ENCODE measurements at regions not wholly inside any gene's neighbourhood (a gene's known extent, or its start where the extent isn't known, plus 50 kb on each side); places are given as distances from the start of the nearest gene placed in this dataset.

DNA sequence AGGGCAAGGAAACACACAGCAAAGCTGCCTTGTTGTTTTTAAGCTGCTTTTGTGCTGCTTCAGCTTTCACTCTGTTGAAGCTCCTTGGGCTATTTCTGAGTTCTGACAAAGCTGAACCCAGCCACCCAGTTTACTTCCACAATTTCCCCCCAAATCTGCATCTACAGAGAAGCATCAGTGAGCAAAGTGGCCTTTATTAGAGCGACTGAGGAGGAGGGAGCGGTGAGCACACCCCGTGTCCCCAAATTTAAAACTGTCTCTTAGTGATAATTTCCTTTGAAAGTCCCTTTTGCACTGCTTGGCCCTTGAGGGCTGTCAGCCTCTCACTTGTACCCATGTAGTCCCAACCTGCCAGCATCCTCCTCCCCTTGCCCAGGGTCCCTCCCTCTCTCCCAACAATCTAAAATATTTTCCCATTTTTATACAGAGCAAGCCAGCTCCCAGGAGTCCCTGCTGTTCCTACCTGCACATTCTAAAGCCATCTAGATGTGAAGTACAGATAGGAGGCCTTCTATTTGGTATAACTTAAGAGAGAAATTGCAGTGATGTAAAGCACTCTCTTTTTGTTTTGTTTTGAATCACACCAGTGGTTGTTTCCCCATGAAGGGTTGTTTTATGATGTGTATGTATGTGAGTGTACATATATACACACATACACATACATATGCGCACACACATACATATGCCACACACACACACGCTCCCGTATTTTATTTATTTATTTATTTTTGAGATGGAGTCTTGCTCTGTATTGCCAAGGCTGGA is 313.5 kb downstream of the TLE4 start:
- Histone ChIP-seq H3K9me3 (replicated peaks; ENCODE audit: low read length) (no peaks in the 10 kb centered on the region), H3K9ac (ENCODE audit: low read depth, low read length) (no peak overlapping the region), H3K4me1 (ENCODE audit: control insufficient read depth, insufficient read depth, low read length) (no peaks in the 10 kb centered on the region), H3K4me2 (ENCODE audit: low read length) (no peak overlapping the region), H3K27me3 (ENCODE audit: control insufficient read depth, insufficient read depth, low read length) (no peaks in the 10 kb centered on the region), H3K4me3 (ENCODE audit: low read length) (no peak overlapping the region), H3K36me3 (ENCODE audit: insufficient read depth, low read length) (no peaks in the 10 kb centered on the region)

DNA sequence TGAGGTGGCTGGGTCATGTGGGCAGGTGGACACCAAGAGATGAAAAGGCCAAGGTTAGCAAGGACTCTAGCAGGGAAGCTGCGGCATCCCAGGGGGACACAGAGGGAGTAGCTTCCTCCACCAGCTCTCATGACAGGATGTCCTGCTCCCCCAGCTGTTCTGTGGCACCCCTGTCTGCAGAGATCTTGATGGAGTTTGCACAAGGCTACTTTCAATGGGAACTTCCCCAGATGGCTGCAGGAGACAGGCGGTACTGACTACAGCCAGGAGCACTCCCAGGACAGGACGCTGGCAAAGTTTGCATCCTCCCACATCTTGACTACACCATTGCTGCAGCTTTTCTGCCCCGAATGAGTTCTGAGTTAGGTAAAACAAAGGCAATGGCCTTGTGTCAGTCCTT is 312.8 kb downstream of the TLE4 start:
- Histone ChIP-seq H3K4me3 (ENCODE audit: low read length) (no peak overlapping the region), H3K9me3 (replicated peaks; ENCODE audit: low read length) (no peaks in the 10 kb centered on the region), H3K4me2 (ENCODE audit: low read length) (no peak overlapping the region), H3K4me1 (ENCODE audit: control insufficient read depth, insufficient read depth, low read length) (no peaks in the 10 kb centered on the region), H3K9ac (ENCODE audit: low read depth, low read length) (no peak overlapping the region), H3K27me3 (ENCODE audit: control insufficient read depth, insufficient read depth, low read length) (no peaks in the 10 kb centered on the region), H3K36me3 (ENCODE audit: insufficient read depth, low read length) (no peaks in the 10 kb centered on the region)

DNA sequence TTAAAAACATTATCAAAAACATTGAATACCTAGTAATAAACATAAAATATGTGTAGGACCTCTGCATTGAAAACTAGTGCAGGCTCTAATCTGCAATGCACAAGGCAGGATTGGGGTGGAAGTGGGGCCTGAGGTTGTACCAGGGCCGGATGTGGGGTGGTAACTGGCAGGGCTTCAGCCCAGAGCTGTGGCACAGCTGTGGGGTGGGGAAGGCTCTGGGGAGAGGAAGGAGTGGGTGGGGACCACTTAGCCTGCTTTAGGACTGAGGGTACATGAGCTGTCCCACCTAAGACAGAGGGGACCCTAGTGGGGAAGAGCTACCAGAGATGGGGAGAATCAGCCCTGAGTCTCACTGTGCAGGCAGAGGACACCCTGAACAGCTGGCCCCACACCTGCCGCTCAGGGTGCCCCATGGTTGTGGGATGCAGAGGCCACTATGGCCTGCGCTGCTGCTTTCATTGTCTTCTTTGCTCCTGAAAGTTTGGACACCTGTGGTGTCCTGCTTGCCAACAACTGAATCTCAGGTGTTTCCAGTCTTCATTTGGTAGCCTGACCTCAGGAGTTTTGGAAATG is 311.4 kb downstream of the TLE4 start:
- Histone ChIP-seq H3K27me3 (ENCODE audit: control insufficient read depth, insufficient read depth, low read length) (no peaks in the 10 kb centered on the region), H3K4me1 (ENCODE audit: control insufficient read depth, insufficient read depth, low read length) (no peaks in the 10 kb centered on the region), H3K36me3 (ENCODE audit: insufficient read depth, low read length) (no peaks in the 10 kb centered on the region), H3K9me3 (replicated peaks; ENCODE audit: low read length) (no peaks in the 10 kb centered on the region), H3K4me3 (ENCODE audit: low read length) (no peak overlapping the region), H3K9ac (ENCODE audit: low read depth, low read length) (no peak overlapping the region), H3K4me2 (ENCODE audit: low read length) (no peak overlapping the region)

DNA sequence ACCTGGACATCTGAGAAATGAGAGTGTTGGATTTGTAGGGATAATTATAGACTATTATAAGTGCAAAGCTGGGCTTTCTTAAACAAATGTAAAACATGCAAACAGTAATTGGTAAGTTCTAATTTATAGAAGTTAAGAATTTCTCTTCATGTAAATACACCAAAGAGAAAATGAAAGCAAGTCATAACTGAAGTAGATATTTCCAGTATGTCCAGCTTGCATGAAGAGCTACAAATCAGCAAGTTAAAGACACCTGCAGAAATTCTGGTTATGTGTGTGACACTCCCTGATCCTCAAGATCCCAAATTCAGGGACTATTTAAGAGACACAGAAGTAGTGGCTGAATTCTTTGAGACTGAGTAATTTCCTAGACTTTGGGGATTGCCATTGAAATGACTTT is 308.9 kb downstream of the TLE4 start:
- Histone ChIP-seq H3K36me3 (ENCODE audit: insufficient read depth, low read length) (no peaks in the 10 kb centered on the region), H3K4me2 (ENCODE audit: low read length) (no peak overlapping the region), H3K9ac (ENCODE audit: low read depth, low read length) (no peak overlapping the region), H3K27me3 (ENCODE audit: control insufficient read depth, insufficient read depth, low read length) (no peaks in the 10 kb centered on the region), H3K9me3 (replicated peaks; ENCODE audit: low read length) (no peaks in the 10 kb centered on the region), H3K4me1 (ENCODE audit: control insufficient read depth, insufficient read depth, low read length) (no peaks in the 10 kb centered on the region), H3K4me3 (ENCODE audit: low read length) (no peak overlapping the region)

DNA sequence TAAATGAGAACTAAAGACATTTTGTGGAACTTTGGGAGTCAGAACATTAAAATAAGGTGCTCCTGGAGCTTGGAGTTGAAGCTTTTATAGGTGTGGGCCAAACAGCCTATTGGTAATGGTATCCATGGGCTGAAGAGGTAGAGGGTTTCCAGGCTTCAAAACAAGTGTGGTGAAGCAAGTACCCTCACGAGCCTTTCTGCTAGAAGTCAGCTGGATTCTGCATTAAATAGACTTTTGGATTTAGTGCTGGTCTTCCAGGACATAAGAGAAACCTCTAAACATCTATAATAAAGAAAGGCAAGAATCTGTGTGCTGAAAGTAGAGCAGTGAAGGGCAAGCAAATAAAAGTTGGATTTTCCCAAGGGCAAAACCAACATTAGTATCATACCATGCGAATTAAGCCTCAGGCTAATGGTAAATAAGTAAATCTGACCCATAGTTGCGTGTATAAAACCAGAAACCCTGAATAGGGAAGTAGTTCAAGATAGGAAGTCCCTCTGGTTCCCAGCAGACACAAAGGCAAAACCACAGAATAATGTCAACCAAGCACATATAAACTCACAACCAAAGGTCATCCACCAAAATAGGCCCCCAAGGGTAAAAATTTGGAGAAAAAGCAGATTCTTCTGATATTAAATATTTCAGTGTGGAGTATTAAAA is 306.3 kb downstream of the TLE4 start:
- H3K9me3 ChIP-seq (replicated peaks; ENCODE audit: low read length): no peaks in the 10 kb centered on the region
- H3K4me2 ChIP-seq (ENCODE audit: low read length): no peak overlapping the region
- no peak overlapping the region for H3K9ac ChIP-seq (ENCODE audit: low read depth, low read length)
- H3K27me3 ChIP-seq (ENCODE audit: control insufficient read depth, insufficient read depth, low read length): no peaks in the 10 kb centered on the region
- H3K36me3 ChIP-seq (ENCODE audit: insufficient read depth, low read length): no peaks in the 10 kb centered on the region
- H3K4me1 ChIP-seq (ENCODE audit: control insufficient read depth, insufficient read depth, low read length): no peaks in the 10 kb centered on the region
- no peak overlapping the region for H3K4me3 ChIP-seq (ENCODE audit: low read length)

DNA sequence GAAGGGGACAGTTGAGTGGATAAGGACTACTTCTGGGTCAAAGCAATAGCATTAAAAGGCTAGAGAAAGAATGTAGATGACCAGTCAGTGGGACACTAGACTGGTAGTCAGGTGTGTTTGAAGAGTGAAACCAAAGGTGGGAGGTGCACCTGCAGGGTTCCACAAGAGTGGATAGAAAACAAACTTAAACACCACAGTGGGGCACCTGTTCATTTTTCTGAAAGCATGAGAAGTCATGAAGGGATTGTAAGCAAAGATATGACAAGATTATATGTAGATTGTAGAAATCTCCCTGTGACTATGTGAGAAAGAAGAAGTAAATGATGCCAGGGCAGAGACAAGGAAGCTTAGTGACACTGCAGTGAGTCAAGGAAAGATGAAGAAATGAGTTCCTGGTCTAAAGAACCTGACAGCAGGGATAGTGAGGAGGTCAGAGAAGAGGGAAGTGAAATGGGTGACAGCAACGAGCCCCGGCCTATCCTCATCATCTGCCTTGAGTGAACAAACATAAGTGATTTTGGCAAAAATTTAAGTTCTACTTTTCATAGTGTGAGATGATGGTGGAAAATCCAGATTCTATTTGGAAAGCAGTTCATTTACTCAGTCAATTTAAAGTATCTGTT is 296.9 kb downstream of the TLE4 start:
- Histone ChIP-seq H3K4me3 (ENCODE audit: low read length) (no peak overlapping the region), H3K4me2 (ENCODE audit: low read length) (no peak overlapping the region), H3K9me3 (replicated peaks; ENCODE audit: low read length) (no peaks in the 10 kb centered on the region), H3K27me3 (ENCODE audit: control insufficient read depth, insufficient read depth, low read length) (peaks cover 4% of the 10 kb centered on the region), H3K36me3 (ENCODE audit: insufficient read depth, low read length) (no peaks in the 10 kb centered on the region), H3K4me1 (ENCODE audit: control insufficient read depth, insufficient read depth, low read length) (no peaks in the 10 kb centered on the region), H3K9ac (ENCODE audit: low read depth, low read length) (no peak overlapping the region)

DNA sequence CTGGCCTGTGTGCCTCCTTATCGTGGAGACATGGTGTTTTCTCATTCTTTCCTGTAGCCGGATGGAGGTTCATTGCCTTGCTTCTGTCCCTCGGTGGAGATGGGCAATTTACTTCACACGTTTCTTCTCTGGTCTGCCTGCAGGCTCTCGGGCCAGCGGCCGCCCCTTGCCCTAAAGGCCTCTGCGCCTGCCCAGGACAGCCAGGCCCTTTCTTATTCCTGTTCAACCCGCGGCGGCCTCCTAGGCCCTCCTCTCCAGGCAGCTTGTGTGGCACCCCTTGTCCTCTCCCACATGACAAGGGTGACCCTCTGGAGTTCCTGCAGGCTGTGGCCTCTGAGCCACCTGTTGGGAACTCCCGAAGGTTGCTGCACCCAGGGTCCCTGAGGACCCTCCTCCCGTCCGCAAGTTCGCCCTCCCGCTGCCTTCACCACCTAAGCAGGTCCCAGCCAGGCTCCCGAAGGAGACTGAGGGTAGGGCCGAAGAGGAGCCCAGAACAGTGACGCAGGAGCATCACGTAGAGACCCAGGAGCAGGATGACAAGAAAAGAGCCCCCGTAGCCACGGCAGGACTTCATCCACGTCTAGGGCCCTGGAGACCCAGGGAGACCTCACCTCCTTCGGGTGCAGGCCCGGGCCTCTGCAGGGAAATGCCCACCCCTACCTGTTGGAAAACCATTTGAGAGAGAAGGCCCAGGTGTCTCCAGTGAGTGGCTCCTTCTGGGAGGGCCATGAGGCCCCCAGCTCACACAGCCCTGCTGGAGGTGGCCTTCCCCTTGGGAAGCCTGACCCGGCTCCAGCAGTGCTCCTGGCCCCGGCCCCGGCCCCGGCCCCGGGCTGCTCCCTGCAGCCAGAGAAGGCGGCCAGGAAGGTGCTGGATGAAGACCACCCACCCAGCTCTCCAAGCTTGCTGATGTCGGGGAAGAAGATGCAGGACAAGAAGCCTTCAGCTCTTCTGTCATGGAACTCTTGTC is 291.4 kb downstream of the TLE4 start:
- Histone ChIP-seq H3K36me3 (ENCODE audit: insufficient read depth, low read length) (no peaks in the 10 kb centered on the region), H3K9ac (ENCODE audit: low read depth, low read length) (no peak overlapping the region), H3K4me1 (ENCODE audit: control insufficient read depth, insufficient read depth, low read length) (no peaks in the 10 kb centered on the region), H3K4me3 (ENCODE audit: low read length) (no peak overlapping the region), H3K4me2 (ENCODE audit: low read length) (no peak overlapping the region), H3K27me3 (ENCODE audit: control insufficient read depth, insufficient read depth, low read length) (peaks cover 4% of the 10 kb centered on the region), H3K9me3 (replicated peaks; ENCODE audit: low read length) (no peaks in the 10 kb centered on the region)

DNA sequence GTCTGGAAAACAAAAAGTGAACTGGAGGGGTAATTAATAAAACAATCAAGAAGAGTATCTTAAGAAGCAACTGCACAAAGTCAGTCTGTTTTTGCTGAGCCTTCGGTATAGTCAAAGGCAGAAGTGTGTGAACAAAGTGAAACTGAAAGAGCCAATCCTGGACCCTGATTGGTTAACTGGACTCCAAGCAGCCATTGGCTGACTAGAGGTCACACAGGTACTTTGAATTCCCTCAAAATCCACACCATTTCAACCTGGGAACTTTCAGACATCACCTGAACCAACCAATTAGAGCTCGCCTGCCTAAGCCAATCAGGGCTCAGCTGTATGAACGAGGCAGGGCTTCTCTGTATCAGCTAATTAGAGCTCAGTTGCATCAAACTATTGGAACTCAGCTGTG is 286.7 kb downstream of the TLE4 start:
- Histone ChIP-seq H3K36me3 (ENCODE audit: insufficient read depth, low read length) (no peaks in the 10 kb centered on the region), H3K4me2 (ENCODE audit: low read length) (no peak overlapping the region), H3K9me3 (replicated peaks; ENCODE audit: low read length) (no peaks in the 10 kb centered on the region), H3K4me1 (ENCODE audit: control insufficient read depth, insufficient read depth, low read length) (no peaks in the 10 kb centered on the region), H3K9ac (ENCODE audit: low read depth, low read length) (no peak overlapping the region), H3K27me3 (ENCODE audit: control insufficient read depth, insufficient read depth, low read length) (no peaks in the 10 kb centered on the region), H3K4me3 (ENCODE audit: low read length) (no peak overlapping the region)

DNA sequence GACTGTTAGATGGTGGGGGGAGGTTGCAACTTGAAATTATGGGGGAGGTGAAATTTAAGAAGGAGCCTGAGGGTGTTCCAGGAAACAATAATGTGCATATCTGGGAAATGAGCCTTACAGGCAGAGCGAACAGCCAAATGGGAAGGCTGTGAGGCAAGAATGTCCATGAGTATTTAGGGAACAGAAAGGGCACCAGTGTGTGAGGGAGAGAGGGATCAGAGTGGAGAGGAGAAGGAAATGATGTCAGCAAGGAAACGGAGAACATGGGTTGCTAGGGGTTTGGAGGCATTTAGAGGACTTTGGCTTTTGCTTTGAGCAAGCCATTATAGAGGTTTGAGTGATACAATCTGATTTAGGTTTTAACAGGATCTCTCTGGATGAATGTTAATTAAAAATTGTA is 285.4 kb downstream of the TLE4 start:
- Histone ChIP-seq H3K9me3 (replicated peaks; ENCODE audit: low read length) (no peaks in the 10 kb centered on the region), H3K36me3 (ENCODE audit: insufficient read depth, low read length) (no peaks in the 10 kb centered on the region), H3K27me3 (ENCODE audit: control insufficient read depth, insufficient read depth, low read length) (no peaks in the 10 kb centered on the region), H3K4me2 (ENCODE audit: low read length) (no peak overlapping the region), H3K4me3 (ENCODE audit: low read length) (no peak overlapping the region), H3K9ac (ENCODE audit: low read depth, low read length) (no peak overlapping the region), H3K4me1 (ENCODE audit: control insufficient read depth, insufficient read depth, low read length) (no peaks in the 10 kb centered on the region)

DNA sequence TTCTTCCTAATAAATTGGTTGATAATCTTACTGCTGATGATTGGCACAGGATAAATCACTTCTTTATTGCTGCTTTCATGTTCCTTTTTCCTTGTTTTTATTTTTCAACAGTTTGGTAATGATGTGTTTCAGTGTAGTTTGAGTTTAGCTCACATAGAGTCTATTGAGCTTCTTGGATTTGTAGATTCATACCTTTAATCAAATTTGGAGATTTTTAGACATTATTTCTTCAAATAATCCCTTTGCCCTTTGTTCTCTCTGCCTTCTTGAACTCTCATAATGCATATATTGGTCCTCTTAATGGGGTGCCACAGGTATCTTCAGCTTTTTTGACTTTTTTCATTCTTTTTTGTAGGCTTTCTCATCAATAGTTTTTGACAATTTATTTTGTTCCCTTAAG is 275.3 kb downstream of the TLE4 start:
- H3K9me3 ChIP-seq (replicated peaks; ENCODE audit: low read length): no peaks in the 10 kb centered on the region
- H3K4me3 ChIP-seq (ENCODE audit: low read length): no peak overlapping the region
- no peaks in the 10 kb centered on the region for H3K27me3 ChIP-seq (ENCODE audit: control insufficient read depth, insufficient read depth, low read length)
- no peak overlapping the region for H3K9ac ChIP-seq (ENCODE audit: low read depth, low read length)
- H3K4me1 ChIP-seq (ENCODE audit: control insufficient read depth, insufficient read depth, low read length): no peaks in the 10 kb centered on the region
- no peaks in the 10 kb centered on the region for H3K36me3 ChIP-seq (ENCODE audit: insufficient read depth, low read length)
- no peak overlapping the region for H3K4me2 ChIP-seq (ENCODE audit: low read length)
